Activated T-cell treated with anti-CD3 and anti-CD28 coated beads, Interleukin-2, amount 50 U/mL, for 72 hours (primary cell): ENCODE measurements at regions not wholly inside any gene's neighbourhood (a gene's known extent, or its start where the extent isn't known, plus 50 kb on each side); places are given as distances from the start of the nearest gene placed in this dataset.
"Not testable (repeated sequence)": the region's sequence is repeated elsewhere in the genome, so short reads cannot be mapped to it uniquely, and the experiment has no call there.

ENCODE experiments used
- ATAC-seq, 2 donors: fragments of 150-1000 bp; cut with Tn5 transposase; replicated peaks in 1 of 2; 2 replicates each; pipeline ENCODE4 v1.10.0; 2021; ENCODE audit warnings: moderate library complexity in 2 of 2, mild to moderate bottlenecking in 1 of 2
- DNase-seq, 2 donors: peaks; one replicate each; pipeline ENCODE4 v3.0.0; 2021 to 2022; ENCODE audit warnings: mixed read lengths in 1 of 2
- H3K27ac Mint-ChIP-seq: one replicate; pipeline ENCODE4 v1.8.0; 2022; ENCODE audit warnings: mild to moderate bottlenecking, moderate library complexity, mixed read lengths
- H3K27me3 Mint-ChIP-seq: one replicate; pipeline ENCODE4 v1.8.0; 2022; ENCODE audit warnings: low read depth, mixed read lengths
- H3K36me3 Mint-ChIP-seq, 2 donors: one replicate each; pipeline ENCODE4 v1.8.0; 2022; ENCODE audit warnings: mixed read lengths in 2 of 2, mild to moderate bottlenecking in 1 of 2; ENCODE audit not compliant: insufficient read depth in 2 of 2
- H3K4me1 Mint-ChIP-seq: one replicate; pipeline ENCODE4 v1.8.0; 2022; ENCODE audit warnings: low read depth, mixed read lengths
- H3K4me3 Mint-ChIP-seq, 2 donors: one replicate each; pipeline ENCODE4 v1.8.0; 2022; ENCODE audit warnings: mild to moderate bottlenecking in 2 of 2, mixed read lengths in 2 of 2, moderate library complexity in 2 of 2
- H3K9me3 Mint-ChIP-seq, 2 donors: one replicate each; pipeline ENCODE4 v1.8.0; 2022; ENCODE audit warnings: mixed read lengths in 2 of 2

DNA sequence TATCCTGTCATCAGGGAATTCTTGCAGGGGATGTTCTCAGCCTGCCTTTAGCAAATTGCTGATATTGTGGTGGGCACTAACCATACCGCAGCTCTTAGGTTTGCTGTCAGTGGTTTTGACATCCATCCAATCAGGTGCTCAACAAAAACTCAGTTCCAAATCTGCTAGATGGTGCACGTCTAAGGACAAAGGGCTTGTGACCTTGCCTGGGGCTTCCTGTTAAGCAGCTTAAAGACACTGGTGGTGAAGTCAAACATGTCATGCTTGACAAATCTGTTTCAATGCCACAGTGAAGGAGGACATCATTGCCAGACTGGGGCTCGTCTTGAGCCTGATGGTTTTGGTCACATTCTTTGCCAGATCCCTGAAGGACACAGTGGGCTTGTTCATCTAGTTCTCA lies 179.8 kb upstream of the NOX3 start:
- ATAC-seq (peak in 1 of 2 donors; percentile 56), DNase-seq (no peak)
- H3K9me3 Mint-ChIP-seq = peaks cover 1 to 6% of the 10 kb centered on the region in 2 donors
- no peak overlapping the region for H3K27ac Mint-ChIP-seq
- no peaks in the 10 kb centered on the region for H3K27me3 Mint-ChIP-seq
- H3K4me1 Mint-ChIP-seq = no peaks in the 10 kb centered on the region
- no peak overlapping the region for H3K4me3 Mint-ChIP-seq
- peaks cover 1 to 9% of the 10 kb centered on the region in 2 donors for H3K36me3 Mint-ChIP-seq

DNA sequence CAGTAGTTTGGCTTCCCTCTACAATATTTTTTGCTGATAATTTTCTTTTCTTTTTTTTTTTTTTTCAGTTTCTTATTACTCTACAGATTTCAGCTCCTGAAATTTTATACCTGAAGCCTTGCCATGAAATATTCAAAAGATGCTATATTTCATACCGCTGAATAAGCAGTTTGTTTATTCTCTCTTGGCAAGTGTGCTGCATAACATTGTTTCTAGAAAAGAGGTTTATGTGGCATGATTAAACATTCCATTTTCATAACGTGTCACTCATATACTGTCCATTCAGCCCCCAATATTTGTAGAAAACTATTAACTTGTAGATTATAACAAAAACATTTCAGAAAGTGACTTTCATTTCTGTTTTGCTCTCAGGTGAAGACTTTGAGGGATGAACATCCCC lies 174.4 kb upstream of the NOX3 start:
- peaks cover 25% of the 10 kb centered on the region for H3K4me1 Mint-ChIP-seq
- H3K27ac Mint-ChIP-seq = no peak overlapping the region
- DNase-seq (no peak), ATAC-seq (no peak)
- H3K36me3 Mint-ChIP-seq = peaks cover 3 to 12% of the 10 kb centered on the region in 2 donors
- peak overlapping the region in 1 of 2 donors; percentile 35 for H3K4me3 Mint-ChIP-seq
- H3K27me3 Mint-ChIP-seq = no peaks in the 10 kb centered on the region
- peaks cover 1 to 13% of the 10 kb centered on the region in 2 donors for H3K9me3 Mint-ChIP-seq

DNA sequence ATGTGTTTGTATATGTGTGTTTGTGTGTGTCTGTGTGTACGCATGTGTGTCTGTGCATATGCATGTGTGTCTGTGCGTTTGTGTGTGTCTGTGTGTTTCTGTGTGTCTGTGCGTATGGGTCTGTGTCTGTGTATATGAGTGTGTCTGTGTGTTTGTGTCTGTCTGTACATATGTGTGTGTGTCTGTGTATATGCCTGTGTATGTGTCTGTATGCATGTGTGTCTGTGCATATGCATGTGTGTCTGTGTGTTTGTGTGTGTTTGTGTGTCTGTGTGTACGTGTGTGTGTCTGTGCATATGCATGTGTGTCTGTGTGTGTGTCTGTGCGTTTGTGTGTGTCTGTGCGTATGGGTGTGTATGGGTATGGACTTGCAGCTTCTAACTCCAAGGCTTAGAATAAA lies 174.0 kb upstream of the NOX3 start:
- Mint-ChIP-seq H3K27ac (no peak overlapping the region), H3K4me1 (peaks cover 29% of the 10 kb centered on the region), H3K36me3 (peaks cover 3 to 12% of the 10 kb centered on the region in 2 donors), H3K9me3 (peaks cover 1 to 13% of the 10 kb centered on the region in 2 donors), H3K27me3 (no peaks in the 10 kb centered on the region), H3K4me3 (peak overlapping the region in 1 of 2 donors; percentile 11)
- ATAC-seq (no peak), DNase-seq (no peak)

DNA sequence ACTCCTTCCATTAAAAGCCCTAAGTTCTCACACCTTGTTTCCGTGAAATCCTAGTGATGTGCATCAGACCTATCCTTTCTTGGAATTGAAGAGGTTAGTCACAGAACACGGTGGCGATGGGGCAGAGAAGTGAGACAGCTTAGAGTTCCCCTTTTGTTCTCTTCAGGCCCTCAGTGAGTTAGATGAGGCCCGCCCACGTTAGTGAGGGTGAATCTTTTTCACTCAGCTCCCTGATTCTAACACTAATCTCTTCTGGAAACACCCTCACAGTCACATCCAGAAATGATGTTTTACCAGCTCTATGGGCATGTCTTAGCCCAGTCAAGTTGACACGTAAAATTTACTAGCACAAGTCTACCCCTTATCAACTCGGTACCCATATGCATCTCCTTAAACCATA lies 172.7 kb upstream of the NOX3 start:
- H3K36me3 Mint-ChIP-seq = peaks cover 3 to 12% of the 10 kb centered on the region in 2 donors
- peaks cover 1 to 13% of the 10 kb centered on the region in 2 donors for H3K9me3 Mint-ChIP-seq
- DNase-seq = peak; percentile 76 to 79
- no peaks in the 10 kb centered on the region for H3K27me3 Mint-ChIP-seq
- ATAC-seq = peak; percentile 95 to 97
- H3K4me3 Mint-ChIP-seq = peak overlapping the region; percentile 70 to 71
- H3K27ac Mint-ChIP-seq = peak overlapping the region; percentile 96
- H3K4me1 Mint-ChIP-seq = peaks cover 31% of the 10 kb centered on the region

DNA sequence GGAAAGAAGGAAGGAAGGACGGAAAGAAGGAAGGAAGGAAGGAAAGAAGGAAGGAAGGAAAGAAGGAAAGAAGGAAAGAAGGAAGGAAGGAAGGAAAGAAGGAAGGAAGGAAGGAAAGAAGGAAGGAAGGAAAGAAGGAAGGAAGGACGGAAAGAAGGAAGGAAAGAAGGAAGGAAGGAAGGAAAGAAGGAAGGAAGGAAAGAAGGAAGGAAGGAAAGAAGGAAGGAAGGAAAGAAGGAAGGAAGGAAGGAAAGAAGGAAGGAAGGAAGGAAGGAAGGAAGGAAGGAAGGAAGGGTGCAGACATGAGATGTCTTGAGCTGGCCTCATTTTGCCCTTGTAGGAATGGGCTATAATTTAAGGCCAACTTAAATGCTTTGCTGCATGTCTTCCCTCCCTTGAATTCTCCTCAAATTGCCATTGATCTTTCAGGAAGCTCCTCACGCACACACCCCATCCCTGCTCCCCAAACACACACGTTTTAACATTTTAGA lies 172.1 kb upstream of the NOX3 start:
- Mint-ChIP-seq H3K4me3 (peak overlapping the region; percentile 70 to 71), H3K36me3 (peaks cover 3 to 12% of the 10 kb centered on the region in 2 donors), H3K9me3 (peaks cover 1 to 13% of the 10 kb centered on the region in 2 donors), H3K4me1 (peaks cover 31% of the 10 kb centered on the region), H3K27ac (peak overlapping the region; percentile 96)
- ATAC-seq, DNase-seq, H3K27me3 Mint-ChIP-seq: not testable (repeated sequence)

DNA sequence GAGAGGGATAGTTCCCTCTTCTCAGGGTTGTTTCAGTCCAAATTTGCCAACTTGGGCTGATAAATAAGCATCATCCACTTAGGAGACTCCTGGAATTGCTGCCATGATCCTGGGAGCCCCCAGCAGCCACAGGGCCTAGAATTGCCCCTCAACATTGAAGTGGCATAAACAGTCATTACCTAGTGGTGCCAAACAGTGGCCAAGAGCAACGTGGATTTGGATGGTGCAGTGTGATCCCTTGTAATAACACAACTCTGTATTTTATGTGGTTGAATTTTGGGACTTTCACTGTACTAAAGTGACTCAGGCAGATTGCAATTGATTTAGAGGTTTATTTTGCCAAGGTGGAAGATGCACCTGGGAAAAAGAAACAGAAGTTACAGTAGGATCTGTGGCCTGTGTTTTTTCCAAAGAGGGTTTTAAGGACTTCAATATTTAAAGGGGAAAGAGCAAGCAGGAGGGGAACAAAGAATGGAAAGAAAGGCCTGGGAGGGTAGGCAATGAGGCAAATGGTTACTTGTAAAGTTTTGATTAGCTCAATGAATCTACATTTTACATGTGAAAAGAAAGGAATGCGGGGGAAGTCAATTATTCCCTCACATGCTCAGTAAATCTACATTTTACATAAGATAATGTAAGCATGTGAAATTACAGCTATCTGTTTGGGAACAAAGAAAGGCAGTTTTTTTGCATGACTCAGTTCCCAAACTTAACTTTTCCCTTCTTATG lies 168.0 kb upstream of the NOX3 start:
- Mint-ChIP-seq H3K4me3 (no peak overlapping the region), H3K9me3 (peaks cover 0 to 3% of the 10 kb centered on the region in 2 donors), H3K36me3 (peaks cover 1 to 2% of the 10 kb centered on the region in 2 donors), H3K4me1 (peaks cover 18% of the 10 kb centered on the region), H3K27ac (no peak overlapping the region), H3K27me3 (no peaks in the 10 kb centered on the region)
- DNase-seq = no peak
- no peak for ATAC-seq

DNA sequence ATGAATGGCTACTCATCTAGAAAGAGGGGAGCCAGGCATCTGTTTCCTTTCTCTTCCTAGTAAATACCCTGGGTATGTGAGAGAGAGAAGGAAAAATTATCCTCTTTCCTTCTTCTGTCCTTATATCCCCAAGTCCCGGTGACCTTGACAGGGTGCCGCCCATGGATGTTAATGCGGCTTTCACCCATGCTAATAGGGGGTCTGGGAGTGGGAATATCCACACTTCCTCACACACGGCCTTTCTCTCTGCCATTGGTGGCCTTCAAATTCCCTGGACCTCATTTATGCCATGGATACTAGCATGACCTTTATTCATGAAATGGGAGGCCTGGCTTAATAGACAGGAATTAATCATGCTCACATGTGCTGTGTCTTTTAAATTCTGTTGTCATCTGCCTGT lies 159.0 kb upstream of the NOX3 start:
- ATAC-seq = no peak
- Mint-ChIP-seq H3K27ac (no peak overlapping the region), H3K36me3 (peaks cover 0 to 2% of the 10 kb centered on the region in 2 donors), H3K4me3 (no peak overlapping the region), H3K9me3 (peaks cover 0 to 5% of the 10 kb centered on the region in 2 donors), H3K27me3 (no peaks in the 10 kb centered on the region), H3K4me1 (no peaks in the 10 kb centered on the region)
- no peak for DNase-seq

DNA sequence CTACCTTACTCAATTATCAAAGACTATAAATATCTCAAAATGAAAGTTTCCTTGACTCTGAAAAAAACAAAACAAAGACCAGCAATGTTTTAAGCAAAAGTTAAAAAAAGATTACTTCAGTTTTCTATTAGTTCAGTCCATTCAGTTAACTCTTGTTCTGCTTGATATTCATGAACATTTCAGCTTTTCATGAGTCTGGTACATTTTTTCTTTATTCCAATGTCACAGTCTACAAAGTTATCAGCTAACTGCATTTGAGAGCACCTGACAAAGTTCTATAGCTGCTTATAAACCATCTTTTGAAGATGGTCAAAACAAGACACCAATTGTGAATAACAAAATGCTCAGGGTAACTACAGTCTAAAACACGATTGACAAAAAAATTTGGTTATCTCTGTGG lies 156.1 kb upstream of the NOX3 start:
- Mint-ChIP-seq H3K9me3 (peaks cover 0 to 5% of the 10 kb centered on the region in 2 donors), H3K36me3 (peaks cover 0 to 2% of the 10 kb centered on the region in 2 donors), H3K27ac (no peak overlapping the region), H3K4me1 (no peaks in the 10 kb centered on the region), H3K27me3 (no peaks in the 10 kb centered on the region), H3K4me3 (no peak overlapping the region)
- ATAC-seq (no peak), DNase-seq (no peak)

DNA sequence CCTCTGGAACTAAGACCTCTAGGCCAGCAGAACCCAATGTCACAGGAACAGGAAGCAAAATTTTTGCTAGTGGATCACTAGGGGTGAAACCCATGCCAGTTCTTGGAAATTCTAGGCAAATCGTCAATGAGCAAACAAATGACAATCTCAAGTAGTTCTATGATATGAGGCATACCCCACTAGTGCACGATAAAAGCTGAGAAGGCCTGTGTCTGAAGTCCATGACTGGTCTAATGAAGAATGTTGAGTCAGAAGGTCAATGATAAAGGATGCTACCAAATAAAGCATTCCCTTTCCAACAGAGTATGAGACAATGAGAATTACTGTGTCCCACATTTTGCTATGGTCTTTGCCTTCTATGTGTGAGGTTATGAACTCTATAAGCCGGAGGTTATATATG lies 149.4 kb upstream of the NOX3 start:
- no peaks in the 10 kb centered on the region for H3K36me3 Mint-ChIP-seq
- ATAC-seq (no peak), DNase-seq (no peak)
- no peaks in the 10 kb centered on the region for H3K9me3 Mint-ChIP-seq
- no peak overlapping the region for H3K4me3 Mint-ChIP-seq
- H3K27ac Mint-ChIP-seq = no peak overlapping the region
- H3K4me1 Mint-ChIP-seq = no peaks in the 10 kb centered on the region
- no peaks in the 10 kb centered on the region for H3K27me3 Mint-ChIP-seq

DNA sequence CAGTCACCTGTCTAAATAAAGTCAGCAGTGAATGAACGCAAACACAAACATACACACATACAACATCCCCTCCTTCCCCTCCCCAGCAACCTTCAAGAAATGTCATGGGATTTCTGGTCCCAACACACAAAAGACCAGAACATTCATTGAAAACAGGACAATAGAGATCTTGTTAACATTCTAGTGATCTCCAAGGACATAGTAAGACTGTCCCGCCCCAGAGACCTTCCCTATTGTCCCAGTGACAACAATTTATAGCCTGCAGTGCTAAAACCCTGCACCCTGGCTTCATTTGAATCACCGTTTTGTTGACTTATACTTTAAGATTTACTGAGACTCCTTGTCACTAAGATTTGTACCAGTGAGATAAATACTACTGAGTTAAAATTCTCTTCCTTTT lies 143.9 kb upstream of the NOX3 start:
- no peaks in the 10 kb centered on the region for H3K9me3 Mint-ChIP-seq
- H3K27ac Mint-ChIP-seq = no peak overlapping the region
- no peaks in the 10 kb centered on the region for H3K36me3 Mint-ChIP-seq
- ATAC-seq (no peak), DNase-seq (no peak)
- no peaks in the 10 kb centered on the region for H3K4me1 Mint-ChIP-seq
- H3K27me3 Mint-ChIP-seq = no peaks in the 10 kb centered on the region
- no peak overlapping the region for H3K4me3 Mint-ChIP-seq

DNA sequence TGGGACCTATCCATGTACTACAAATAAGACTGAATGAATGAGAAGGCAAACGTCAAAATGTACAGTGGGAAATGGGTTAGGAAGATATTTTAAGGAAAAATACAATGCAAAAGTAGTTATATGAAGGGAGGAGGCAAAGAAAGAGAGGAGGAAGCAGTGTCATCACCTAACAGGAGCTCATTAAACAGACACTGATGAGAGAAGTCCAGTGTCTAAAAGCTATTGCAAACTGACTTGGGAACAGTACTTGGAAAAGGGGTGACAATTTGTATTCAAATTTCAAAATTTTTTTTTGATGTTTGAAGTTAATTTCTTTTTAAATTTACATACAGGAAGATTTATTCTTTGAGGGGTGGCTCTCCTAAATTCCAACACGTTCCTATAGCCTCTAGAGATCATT lies 143.5 kb upstream of the NOX3 start:
- no peaks in the 10 kb centered on the region for H3K4me1 Mint-ChIP-seq

DNA sequence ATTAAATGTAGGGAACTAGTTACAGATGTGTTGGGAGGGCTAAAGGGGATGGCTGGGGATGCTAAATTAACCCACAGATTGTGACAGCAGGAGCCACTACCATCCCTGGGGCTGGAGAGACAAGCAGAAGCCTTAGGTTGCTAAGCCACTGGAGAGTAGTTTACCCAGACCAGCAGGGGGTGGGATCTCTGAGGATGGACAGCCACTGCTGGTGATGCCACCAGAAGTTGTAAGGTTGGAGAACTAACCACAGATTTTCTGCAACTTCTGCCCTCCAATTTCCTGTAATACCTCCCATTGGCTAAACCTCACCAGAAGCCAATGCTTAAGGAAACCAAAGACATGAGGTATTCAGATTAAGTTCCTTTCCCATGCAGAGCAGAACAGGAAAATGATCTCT lies 139.6 kb upstream of the NOX3 start:
- Mint-ChIP-seq H3K4me3 (no peak overlapping the region), H3K27me3 (peaks cover 17% of the 10 kb centered on the region), H3K4me1 (no peaks in the 10 kb centered on the region), H3K9me3 (no peaks in the 10 kb centered on the region), H3K36me3 (no peaks in the 10 kb centered on the region), H3K27ac (no peak overlapping the region)
- no peak for DNase-seq
- no peak for ATAC-seq

More for the DNA sequence above, 143.5 kb upstream of the NOX3 start:
- Mint-ChIP-seq H3K27me3 (no peaks in the 10 kb centered on the region), H3K9me3 (no peaks in the 10 kb centered on the region), H3K4me3 (no peak overlapping the region), H3K27ac (no peak overlapping the region), H3K36me3 (no peaks in the 10 kb centered on the region)
- DNase-seq (no peak), ATAC-seq (no peak)

DNA sequence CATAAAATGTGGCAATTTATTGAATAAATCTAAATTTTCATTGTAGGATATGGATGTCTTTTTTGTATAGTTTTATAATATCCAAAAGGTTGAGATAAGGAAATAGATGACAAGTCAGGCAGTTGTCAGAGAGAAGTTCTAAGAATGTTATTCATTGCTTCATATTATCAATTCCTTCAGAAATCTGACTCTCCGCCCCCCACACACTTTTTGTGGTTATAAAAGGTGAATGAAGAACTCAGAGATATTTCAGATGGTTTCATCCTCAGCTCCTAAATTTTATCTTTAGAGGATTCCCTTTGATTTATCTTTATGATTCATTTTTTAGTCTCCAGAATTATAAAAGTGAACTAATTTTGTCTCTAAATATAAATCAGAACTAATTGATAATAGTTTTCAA lies 136.1 kb upstream of the NOX3 start:
- ATAC-seq (no peak), DNase-seq (no peak)
- Mint-ChIP-seq H3K27me3 (peaks cover 20% of the 10 kb centered on the region), H3K27ac (no peak overlapping the region), H3K9me3 (no peaks in the 10 kb centered on the region), H3K4me1 (no peaks in the 10 kb centered on the region), H3K36me3 (no peaks in the 10 kb centered on the region), H3K4me3 (no peak overlapping the region)

DNA sequence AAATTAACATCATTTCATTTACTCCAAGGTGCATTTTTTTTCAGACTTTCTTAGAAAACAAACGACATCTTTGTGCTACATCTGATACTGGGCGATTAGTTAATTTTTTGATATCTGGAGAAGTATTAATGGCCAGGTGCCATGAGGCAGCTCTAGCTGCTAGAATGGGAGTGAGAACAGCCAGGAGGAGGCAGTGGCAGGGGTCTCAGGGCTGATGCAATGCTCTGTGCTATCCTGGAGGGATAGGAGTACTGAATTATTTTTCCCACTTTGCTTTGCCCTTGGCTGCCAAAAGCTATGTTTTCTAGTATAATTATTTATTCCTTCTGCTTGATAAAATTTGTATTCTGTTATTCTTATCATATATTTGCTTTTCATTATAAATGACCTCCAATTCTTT lies 133.6 kb upstream of the NOX3 start:
- Mint-ChIP-seq H3K27me3 (peaks cover 20% of the 10 kb centered on the region), H3K4me1 (no peaks in the 10 kb centered on the region), H3K27ac (no peak overlapping the region), H3K4me3 (no peak overlapping the region), H3K9me3 (no peaks in the 10 kb centered on the region), H3K36me3 (peaks cover 0 to 2% of the 10 kb centered on the region in 2 donors)
- ATAC-seq = no peak
- DNase-seq = no peak
